GM12878 (cell line): ENCODE measurements at regions not wholly inside any gene's neighbourhood (a gene's known extent, or its start where the extent isn't known, plus 50 kb on each side); places are given as distances from the start of the nearest gene placed in this dataset.
A peak's percentile ranks its signal among the peaks of the same experiment; 100 is the strongest.

Experiments
- ATAC-seq: fragments of 200-7000 bp; cut with Tn5 transposase; 3 replicates; pipeline ENCODE4 v1.9.1; 2020; ENCODE audit warnings: mild to moderate bottlenecking, moderate library complexity
- BruUV-seq: library from RNA; stranded (reverse); fragments of 400-500 nt; replicated peaks from 2 replicates; lab custom pipeline; 2021; lab: Mats Ljungman, UMichigan
- CTCF ChIA-PET: fragments of 300-600 bp; sonication (Branson Sonifier 250); formaldehyde crosslinking; extraction: SDS; loops from one replicate; lab custom pipeline; 2021; ENCODE audit warnings: inconsistent platforms; lab: Yijun Ruan, JAX
- POLR2A ChIA-PET: fragments of 350-600 bp; formaldehyde crosslinking; extraction: SDS; loops from one replicate; lab custom pipeline; 2021; ENCODE audit warnings: inconsistent platforms; lab: Charles Lee
- RAD21 ChIA-PET: fragments of 300-600 bp; sonication (Branson Sonifier 250); formaldehyde crosslinking; loops from one replicate; lab custom pipeline; 2023; ENCODE audit warnings: antibody characterized with exemption; ENCODE audit not compliant: unreplicated experiment; lab: Charles Lee
- SMC1A ChIA-PET: fragments of 300-600 bp; sonication (Branson Sonifier 250); formaldehyde crosslinking; loops from one replicate; lab custom pipeline; 2023; ENCODE audit not compliant: unreplicated experiment, uncharacterized antibody; lab: Charles Lee
- DNase-seq: peaks from one replicate; pipeline ENCODE4 v3.0.0-alpha.2; 2011; ENCODE audit warnings: low read depth, low spot score
- FAIRE-seq: peaks from 3 replicates; lab custom pipeline; 2011; peaks lifted over from hg19 to GRCh38; lab: Jason Lieb, UNC
- H2AFZ ChIP-seq: 2 replicates; pipeline ENCODE4 v1.6.0; 2011; ENCODE audit warnings: low read depth, low read length, control low read depth; ENCODE audit not compliant: control insufficient read depth
- H3K27ac ChIP-seq: 2 replicates; pipeline ENCODE4 v1.5.1; 2011; ENCODE audit warnings: control low read depth; ENCODE audit not compliant: control insufficient read depth, insufficient read depth
- H3K27me3 ChIP-seq, 2 experiments: replicated peaks in 1 of 2; 2 replicates each; pipeline versions ENCODE4 v1.6.0 to v1.6.1; 2011; ENCODE audit warnings: low read length in 1 of 2; ENCODE audit not compliant: control insufficient read depth in 2 of 2, insufficient read depth in 2 of 2
- H3K36me3 ChIP-seq, 2 experiments: 2 replicates each; pipeline ENCODE4 v1.5.1; 2011; ENCODE audit warnings: low read length in 1 of 2; ENCODE audit not compliant: control insufficient read depth in 2 of 2, insufficient read depth in 2 of 2
- H3K4me1 ChIP-seq: 2 replicates; pipeline ENCODE4 v1.6.1; 2011; ENCODE audit warnings: mild to moderate bottlenecking, low read length, moderate library complexity, mixed read lengths; ENCODE audit not compliant: control insufficient read depth, insufficient read depth
- H3K4me2 ChIP-seq: 2 replicates; pipeline ENCODE4 v1.6.0; 2011; ENCODE audit warnings: control low read depth; ENCODE audit not compliant: control insufficient read depth, insufficient read depth
- H3K4me3 ChIP-seq: fragments of 200-600 bp; sonication (generic); 2 replicates; pipeline ENCODE4 v1.5.1; 2016
- H3K79me2 ChIP-seq: 2 replicates; pipeline ENCODE4 v1.6.0; 2011; ENCODE audit warnings: low read length; ENCODE audit not compliant: control insufficient read depth, insufficient read depth
- H3K9ac ChIP-seq: 2 replicates; pipeline ENCODE4 v1.8.0; 2011; ENCODE audit warnings: low read length, control low read depth, mixed read lengths; ENCODE audit not compliant: control insufficient read depth, insufficient read depth
- H3K9me3 ChIP-seq: replicated peaks from 3 replicates; pipeline ENCODE4 v1.5.1; 2011; ENCODE audit warnings: mild to moderate bottlenecking, low read length; ENCODE audit not compliant: control insufficient read depth, insufficient read depth
- H4K20me1 ChIP-seq: 2 replicates; pipeline ENCODE4 v1.6.0; 2011; ENCODE audit not compliant: control insufficient read depth, insufficient read depth
- E4F1 ChIP-seq: fragments of 450-650 bp; IDR thresholded peaks from 2 replicates; pipeline ENCODE4 v1.6.1; 2018; ENCODE audit warnings: borderline replicate concordance, mild to moderate bottlenecking; ENCODE audit not compliant: partially characterized antibody
- SIN3A ChIP-seq: IDR thresholded peaks from 2 replicates; pipeline ENCODE4 v1.6.1; 2012; ENCODE audit warnings: low read depth, low read length, improper control_type of control experiment
- WGBS: methylation state at CpG from one replicate; pipeline ENCODE4 v1.1.6; 2016; ENCODE audit warnings: low lambda C conversion rate; ENCODE audit not compliant: insufficient replicate concordance, insufficient coverage; ENCODE audit errors: missing lambda C conversion rate; 5-methylcytosine and 5-hydroxymethylcytosine counted together
- in situ Hi-C: fragments of 300-500 bp; cut with MboI; formaldehyde crosslinking; loops from 9 replicates; pipeline ENCODE4 v1.14.3; 2018; ENCODE audit warnings: mixed read lengths
- intact Hi-C: fragments of 100-400 bp; cut with micrococcal nuclease; formaldehyde crosslinking; loops from one replicate; pipeline ENCODE4 v1.14.2; 2022; ENCODE audit not compliant: unreplicated experiment
- small RNA-seq: library from RNA; depleted of rRNA; stranded (forward); fragments of <200 nt; gene quantifications from one replicate; pipeline ENCODE3, GENCODE V24; 2014

DNA sequence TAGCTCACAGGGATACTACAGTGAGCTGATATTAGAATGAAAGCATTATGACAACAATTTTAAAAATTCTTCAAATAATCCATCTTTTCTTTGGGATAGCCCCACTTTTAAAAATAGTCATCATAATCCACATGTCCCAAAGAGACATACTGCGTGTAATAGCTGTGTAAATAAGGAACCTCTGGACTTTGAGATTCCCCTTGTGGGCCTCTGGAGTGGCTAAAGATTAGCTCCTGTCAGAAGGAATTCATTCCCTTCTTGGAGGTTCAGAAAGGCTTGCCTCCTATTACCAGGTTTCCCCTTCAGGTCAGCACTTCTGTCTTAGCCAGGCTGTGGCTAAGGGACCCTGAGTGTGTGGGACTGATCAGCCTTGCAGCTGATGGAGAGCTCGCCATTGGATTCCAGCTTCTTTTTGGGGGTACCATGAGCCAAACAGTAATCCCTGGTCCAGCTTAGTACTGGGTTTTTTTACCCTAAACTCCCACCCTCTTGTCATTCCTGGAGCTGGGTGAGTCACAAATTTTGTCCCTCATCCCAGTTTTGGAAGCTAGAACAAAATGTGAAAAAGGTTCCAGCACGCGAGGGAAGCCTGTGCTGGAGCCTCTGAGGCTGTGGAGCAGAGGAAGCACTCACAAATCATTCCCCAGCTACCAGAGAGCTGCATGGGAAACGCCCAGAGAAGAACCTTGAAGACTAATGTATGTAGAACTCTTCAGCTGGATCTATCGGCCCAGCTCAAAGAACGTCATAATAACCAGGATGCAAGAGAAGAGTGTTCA lies 96.7 kb downstream of the RNASEH2B start:
- no TSS peak for BruUV-seq
- TF ChIP-seq E4F1 (no peak), SIN3A (no peak)
- TF ChIP-seq, all 136 proteins: peak for 0
- 41% methylated on average over 7 of the region's 7 CpGs for WGBS
- SMC1A ChIA-PET: no interaction called here
- no peak overlapping the region for H3K4me2 ChIP-seq
- H4K20me1 ChIP-seq: no peaks in the 10 kb centered on the region; the same call in 1 of the 2 replicates
- POLR2A ChIA-PET: no interaction called here
- no peaks in the 10 kb centered on the region for H3K36me3 ChIP-seq
- ATAC-seq: no peak
- H3K9ac ChIP-seq: no peak overlapping the region
- peaks cover 0 to 2% of the 10 kb centered on the region in 2 experiments; a peak in 2 of 4 replicates for H3K27me3 ChIP-seq
- in situ Hi-C loops (no loop called here), intact Hi-C loops (no loop called here)
- H3K79me2 ChIP-seq: no peaks in the 10 kb centered on the region
- no peak for FAIRE-seq
- no peak overlapping the region for H3K27ac ChIP-seq
- no peaks in the 10 kb centered on the region for H3K9me3 ChIP-seq
- CTCF ChIA-PET: no interaction called here
- RAD21 ChIA-PET: interaction anchor here (0.7 to 1.0 kb wide), 2 partner anchors 14 to 94 kb away, joined by 3 read pairs; no protein-coding TSS in a partner anchor
- H3K4me1 ChIP-seq: no peaks in the 10 kb centered on the region
- no peak for DNase-seq
- no peak overlapping the region for H2AFZ ChIP-seq
- no peak overlapping the region for H3K4me3 ChIP-seq

Small RNA genes lying in the stretch of these regions (small RNA-seq; reads per million reads assigned to genes)
- 0.66 reads per million, percentile 17 among the genes with 10 or more reads in this experiment for gene RNA5SP29
